WTC11 (cell line): ENCODE measurements at regions not wholly inside any gene's neighbourhood (a gene's known extent, or its start where the extent isn't known, plus 50 kb on each side); places are given as distances from the start of the nearest gene placed in this dataset.

Experiments used
- MAX ChIP-seq: sonication (generic); formaldehyde crosslinking; IDR thresholded peaks from 2 replicates; pipeline ENCODE4 v1.8.0; 2022; ENCODE audit warnings: mild to moderate bottlenecking, missing genetic modification reagents
- TF ChIP-seq, protein P1 (sequence below): sonication (generic); formaldehyde crosslinking; IDR thresholded peaks from 2 replicates; pipeline ENCODE4 v1.8.0; 2022; ENCODE audit warnings: mild to moderate bottlenecking, missing genetic modification reagents
- TF ChIP-seq, protein P2 (sequence below): fragments of 200-600 bp; IDR thresholded peaks from 2 replicates; pipeline ENCODE4 v1.8.0; 2022; ENCODE audit warnings: antibody characterized with exemption

- TF ChIP-seq MAX (CRISPR knock-in tag) = no peak
- TF ChIP-seq, protein P1, sequence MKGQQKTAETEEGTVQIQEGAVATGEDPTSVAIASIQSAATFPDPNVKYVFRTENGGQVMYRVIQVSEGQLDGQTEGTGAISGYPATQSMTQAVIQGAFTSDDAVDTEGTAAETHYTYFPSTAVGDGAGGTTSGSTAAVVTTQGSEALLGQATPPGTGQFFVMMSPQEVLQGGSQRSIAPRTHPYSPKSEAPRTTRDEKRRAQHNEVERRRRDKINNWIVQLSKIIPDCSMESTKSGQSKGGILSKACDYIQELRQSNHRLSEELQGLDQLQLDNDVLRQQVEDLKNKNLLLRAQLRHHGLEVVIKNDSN (CRISPR knock-in tag) = no peak
- TF ChIP-seq, protein P2, sequence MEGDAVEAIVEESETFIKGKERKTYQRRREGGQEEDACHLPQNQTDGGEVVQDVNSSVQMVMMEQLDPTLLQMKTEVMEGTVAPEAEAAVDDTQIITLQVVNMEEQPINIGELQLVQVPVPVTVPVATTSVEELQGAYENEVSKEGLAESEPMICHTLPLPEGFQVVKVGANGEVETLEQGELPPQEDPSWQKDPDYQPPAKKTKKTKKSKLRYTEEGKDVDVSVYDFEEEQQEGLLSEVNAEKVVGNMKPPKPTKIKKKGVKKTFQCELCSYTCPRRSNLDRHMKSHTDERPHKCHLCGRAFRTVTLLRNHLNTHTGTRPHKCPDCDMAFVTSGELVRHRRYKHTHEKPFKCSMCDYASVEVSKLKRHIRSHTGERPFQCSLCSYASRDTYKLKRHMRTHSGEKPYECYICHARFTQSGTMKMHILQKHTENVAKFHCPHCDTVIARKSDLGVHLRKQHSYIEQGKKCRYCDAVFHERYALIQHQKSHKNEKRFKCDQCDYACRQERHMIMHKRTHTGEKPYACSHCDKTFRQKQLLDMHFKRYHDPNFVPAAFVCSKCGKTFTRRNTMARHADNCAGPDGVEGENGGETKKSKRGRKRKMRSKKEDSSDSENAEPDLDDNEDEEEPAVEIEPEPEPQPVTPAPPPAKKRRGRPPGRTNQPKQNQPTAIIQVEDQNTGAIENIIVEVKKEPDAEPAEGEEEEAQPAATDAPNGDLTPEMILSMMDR = no peak
Measured at GRCh38 chr7:33671531-33672262, 233.6 kb upstream of the BMPER start.
